ENCODE measurements at regions not wholly inside any gene's neighbourhood (a gene's known extent, or its start where the extent isn't known, plus 50 kb on each side); places are given as distances from the start of the nearest gene placed in this dataset.

- Mint-ChIP-seq H3K4me1 (peaks cover 23% of the 10 kb centered on the region), H3K27ac (peak overlapping the region; percentile 32)
- DNase-seq (ENCODE audit: low spot score in 2 of 2, unreplicated experiment in 2 of 2), result no peak
Measured at GRCh38 chr11:23097891-23098290, 237.6 kb upstream of the CCDC179 start.

GRCh38 chr11:23099256-23099655 lies 239.0 kb upstream of the CCDC179 start:
- H3K4me3 Mint-ChIP-seq, result no peak overlapping the region
- H3K27ac Mint-ChIP-seq, result no peak overlapping the region
- peaks cover 23% of the 10 kb centered on the region for H3K4me1 Mint-ChIP-seq
- peaks cover 8% of the 10 kb centered on the region for H3K36me3 Mint-ChIP-seq
- DNase-seq (ENCODE audit: low spot score in 2 of 2, unreplicated experiment in 2 of 2), result no peak
- H3K9me3 Mint-ChIP-seq, result peaks cover 12% of the 10 kb centered on the region
- H3K27me3 Mint-ChIP-seq (ENCODE audit: low read depth), result no peaks in the 10 kb centered on the region
- TF ChIP-seq CTCF (IDR thresholded peaks at IDR 0.05; ENCODE audit: unreplicated experiment), result no peak

More at GRCh38 chr11:23097891-23098290, 237.6 kb upstream of the CCDC179 start:
- Mint-ChIP-seq H3K4me3 (no peak overlapping the region), H3K36me3 (peaks cover 3% of the 10 kb centered on the region), H3K9me3 (peaks cover 3% of the 10 kb centered on the region), H3K27me3 (ENCODE audit: low read depth) (no peaks in the 10 kb centered on the region)
- no peak for TF ChIP-seq CTCF (IDR thresholded peaks at IDR 0.05; ENCODE audit: unreplicated experiment)

GRCh38 chr11:23100726-23101125 lies 240.5 kb upstream of the CCDC179 start:
- Mint-ChIP-seq H3K4me1 (peaks cover 23% of the 10 kb centered on the region), H3K27ac (no peak overlapping the region), H3K27me3 (ENCODE audit: low read depth) (no peaks in the 10 kb centered on the region), H3K36me3 (peaks cover 8% of the 10 kb centered on the region), H3K4me3 (no peak overlapping the region), H3K9me3 (peaks cover 12% of the 10 kb centered on the region)
- no peak for DNase-seq (ENCODE audit: low spot score in 2 of 2, unreplicated experiment in 2 of 2)
- no peak for TF ChIP-seq CTCF (IDR thresholded peaks at IDR 0.05; ENCODE audit: unreplicated experiment)

GRCh38 chr11:23103416-23103815 lies 243.1 kb upstream of the CCDC179 start:
- Mint-ChIP-seq H3K27me3 (ENCODE audit: low read depth) (no peaks in the 10 kb centered on the region), H3K27ac (no peak overlapping the region), H3K4me3 (no peak overlapping the region), H3K9me3 (peaks cover 12% of the 10 kb centered on the region), H3K4me1 (peaks cover 12% of the 10 kb centered on the region), H3K36me3 (peaks cover 8% of the 10 kb centered on the region)
- DNase-seq (ENCODE audit: low spot score in 2 of 2, unreplicated experiment in 2 of 2), result no peak
- no peak for TF ChIP-seq CTCF (IDR thresholded peaks at IDR 0.05; ENCODE audit: unreplicated experiment)

- Mint-ChIP-seq H3K9me3 (peaks cover 2% of the 10 kb centered on the region), H3K4me1 (peaks cover 28% of the 10 kb centered on the region), H3K27ac (no peak overlapping the region), H3K36me3 (peaks cover 2% of the 10 kb centered on the region), H3K27me3 (ENCODE audit: low read depth) (no peaks in the 10 kb centered on the region), H3K4me3 (no peak overlapping the region)
- no peak for DNase-seq (ENCODE audit: low spot score in 2 of 2, unreplicated experiment in 2 of 2)
- TF ChIP-seq CTCF (IDR thresholded peaks at IDR 0.05; ENCODE audit: unreplicated experiment), result no peak
Measured at GRCh38 chr11:23111527-23111926, 251.3 kb upstream of the CCDC179 start.

- TF ChIP-seq CTCF (IDR thresholded peaks at IDR 0.05; ENCODE audit: unreplicated experiment), result no peak
- Mint-ChIP-seq H3K27ac (no peak overlapping the region), H3K9me3 (peaks cover 11% of the 10 kb centered on the region), H3K4me1 (peaks cover 28% of the 10 kb centered on the region), H3K27me3 (ENCODE audit: low read depth) (no peaks in the 10 kb centered on the region), H3K4me3 (no peak overlapping the region), H3K36me3 (peaks cover 9% of the 10 kb centered on the region)
- DNase-seq (ENCODE audit: low spot score in 2 of 2, unreplicated experiment in 2 of 2), result no peak
Measured at GRCh38 chr11:23112390-23112789, 252.1 kb upstream of the CCDC179 start.
